ENCODE measurements at regions not wholly inside any gene's neighbourhood (a gene's known extent, or its start where the extent isn't known, plus 50 kb on each side); places are given as distances from the start of the nearest gene placed in this dataset.

- no peak overlapping the region for H3K4me3 ChIP-seq (replicated peaks; ENCODE audit: insufficient read depth, low read length)
- no peak for DNase-seq (ENCODE audit: low read depth in 1 of 2, low spot score in 1 of 2)
- H3K27ac ChIP-seq (replicated peaks), result no peak overlapping the region
- no peaks in the 10 kb centered on the region for H3K27me3 ChIP-seq (ENCODE audit: insufficient read depth, poor library complexity, severe bottlenecking)
- no peak for TF ChIP-seq GABPA (IDR thresholded peaks at IDR 0.05; ENCODE audit: low read depth)
- TF ChIP-seq REST (IDR thresholded peaks at IDR 0.05; ENCODE audit: insufficient replicate concordance, low read depth), result no peak
- no peak for TF ChIP-seq POLR2AphosphoS5 (IDR thresholded peaks at IDR 0.05; ENCODE audit: low read depth)
- no peak for TF ChIP-seq SPI1 (IDR thresholded peaks at IDR 0.05; ENCODE audit: borderline replicate concordance, low read depth)
- no peak for TF ChIP-seq CTCF (IDR thresholded peaks at IDR 0.05; ENCODE audit: insufficient read depth, low read length)
These were observed 115.1 kb downstream of the CYP26B1 start for GRCh38 chr2:72032481-72033041.

- no peak overlapping the region for H3K27ac ChIP-seq (replicated peaks)
- no peak for DNase-seq (ENCODE audit: low read depth in 1 of 2, low spot score in 1 of 2)
- no peak overlapping the region for H3K4me3 ChIP-seq (replicated peaks; ENCODE audit: insufficient read depth, low read length)
- H3K27me3 ChIP-seq (ENCODE audit: insufficient read depth, poor library complexity, severe bottlenecking), result no peaks in the 10 kb centered on the region
- TF ChIP-seq SPI1 (IDR thresholded peaks at IDR 0.05; ENCODE audit: borderline replicate concordance, low read depth) (no peak), REST (IDR thresholded peaks at IDR 0.05; ENCODE audit: insufficient replicate concordance, low read depth) (no peak), POLR2AphosphoS5 (IDR thresholded peaks at IDR 0.05; ENCODE audit: low read depth) (no peak), GABPA (IDR thresholded peaks at IDR 0.05; ENCODE audit: low read depth) (no peak), CTCF (IDR thresholded peaks at IDR 0.05; ENCODE audit: insufficient read depth, low read length) (no peak)
These were observed 116.1 kb downstream of the CYP26B1 start for GRCh38 chr2:72031346-72032110.

- no peak for TF ChIP-seq CTCF (IDR thresholded peaks at IDR 0.05; ENCODE audit: insufficient read depth, low read length)
- no peak for TF ChIP-seq REST (IDR thresholded peaks at IDR 0.05; ENCODE audit: insufficient replicate concordance, low read depth)
- Histone ChIP-seq H3K4me3 (replicated peaks; ENCODE audit: insufficient read depth, low read length) (no peak overlapping the region), H3K27me3 (ENCODE audit: insufficient read depth, poor library complexity, severe bottlenecking) (no peaks in the 10 kb centered on the region), H3K27ac (replicated peaks) (no peak overlapping the region)
- no peak for DNase-seq (ENCODE audit: low read depth in 1 of 2, low spot score in 1 of 2)
These were observed 118.7 kb downstream of the CYP26B1 start for GRCh38 chr2:72028996-72029395.

All from HL-60 (cell line).